B cell (primary cell): ENCODE measurements at regions not wholly inside any gene's neighbourhood (a gene's known extent, or its start where the extent isn't known, plus 50 kb on each side); places are given as distances from the start of the nearest gene placed in this dataset.

Experiments used
- ATAC-seq: fragments of 200-7000 bp; cut with Tn5 transposase; one replicate; pipeline ENCODE4 v1.10.0; 2021; ENCODE audit warnings: low read depth, mild to moderate bottlenecking, moderate number of reproducible peaks, moderate library complexity
- CTCF ChIA-PET: fragments of 350-600 bp; sonication (Branson Sonifier 250); formaldehyde crosslinking; loops from one replicate; lab custom pipeline; 2021; ENCODE audit warnings: antibody characterized with exemption, inconsistent platforms; lab: Charles Lee
- POLR2A ChIA-PET: fragments of 350-600 bp; sonication (Branson Sonifier 250); formaldehyde crosslinking; loops from one replicate; lab custom pipeline; 2021; ENCODE audit warnings: antibody characterized with exemption; lab: Charles Lee
- DNase-seq: peaks from one replicate; pipeline ENCODE4 v3.0.0; 2013
- H2AFZ ChIP-seq: 2 replicates; pipeline ENCODE4 v1.6.1; 2012; ENCODE audit warnings: mild to moderate bottlenecking, low read depth, low read length; ENCODE audit not compliant: insufficient read depth, poor library complexity, severe bottlenecking
- H3K27ac ChIP-seq, 2 donors: 1 replicate in 1 of 2; 2 replicates in 1 of 2; pipeline ENCODE4 v1.5.1; 2012 to 2013; ENCODE audit warnings: low read length in 2 of 2, mild to moderate bottlenecking in 2 of 2, moderate library complexity in 1 of 2
- H3K27me3 ChIP-seq, 4 experiments: fragments of 200-600 bp in 1 of 4; sonication (generic) in 1 of 4; replicated peaks in 1 of 4; 1 replicate in 2 of 4; 2 replicates in 2 of 4; pipeline versions ENCODE4 v1.6.1 to v1.7.0; 2013 to 2016; ENCODE audit warnings: low read length in 3 of 4, mild to moderate bottlenecking in 2 of 4, mixed read lengths in 1 of 4, moderate library complexity in 1 of 4; ENCODE audit not compliant: insufficient read depth in 4 of 4, control insufficient read depth in 3 of 4; ENCODE audit errors: control extremely low read depth in 1 of 4
- H3K36me3 ChIP-seq, 2 experiments: replicated peaks in 1 of 2; 1 replicate in 1 of 2; 2 replicates in 1 of 2; pipeline versions ENCODE4 v1.6.1 to v1.7.1; 2013; ENCODE audit warnings: low read length in 1 of 2; ENCODE audit not compliant: insufficient read depth in 2 of 2, control insufficient read depth in 1 of 2; ENCODE audit errors: control extremely low read depth in 1 of 2, extremely low read depth in 1 of 2
- H3K4me1 ChIP-seq, 2 donors: fragments of 200-600 bp in 1 of 2; sonication (generic) in 1 of 2; 1 replicate in 1 of 2; 2 replicates in 1 of 2; pipeline versions ENCODE4 v1.5.1 to v1.6.1; 2013 to 2017; ENCODE audit warnings: low read length in 2 of 2; ENCODE audit not compliant: control insufficient read depth in 2 of 2, insufficient read depth in 2 of 2
- H3K4me2 ChIP-seq: replicated peaks from 2 replicates; pipeline ENCODE3; 2012; ENCODE audit warnings: mild to moderate bottlenecking, low read depth, low read length; ENCODE audit not compliant: poor library complexity, severe bottlenecking
- H3K4me3 ChIP-seq, 5 experiments: fragments of 200-600 bp in 1 of 5; sonication (generic) in 1 of 5; 1 replicate in 3 of 5; 2 replicates in 2 of 5; pipeline versions ENCODE4 v1.5.1 to v1.7.0; 2011 to 2016; ENCODE audit warnings: low read length in 4 of 5, mild to moderate bottlenecking in 4 of 5, low read depth in 2 of 5, control low read depth in 1 of 5, moderate library complexity in 1 of 5; ENCODE audit not compliant: insufficient read depth in 1 of 5; ENCODE audit errors: control extremely low read depth in 1 of 5, extremely low read depth in 1 of 5
- H3K79me2 ChIP-seq: fragments of 200-600 bp; sonication (generic); one replicate; pipeline ENCODE4 v1.6.0; 2016; ENCODE audit warnings: low read length; ENCODE audit not compliant: control insufficient read depth, insufficient read depth
- H3K9ac ChIP-seq: fragments of 200-600 bp; sonication (generic); 2 replicates; pipeline ENCODE4 v1.6.1; 2017; ENCODE audit warnings: mild to moderate bottlenecking, low read length, moderate library complexity
- H3K9me3 ChIP-seq, 3 donors: one replicate each; pipeline versions ENCODE4 v1.6.1 to v1.7.1; 2013; ENCODE audit warnings: low read length in 2 of 3; ENCODE audit not compliant: control insufficient read depth in 2 of 3, insufficient read depth in 1 of 3; ENCODE audit errors: control extremely low read depth in 1 of 3
- H4K20me1 ChIP-seq: 2 replicates; pipeline ENCODE4 v1.6.0; 2012; ENCODE audit warnings: mild to moderate bottlenecking, low read length; ENCODE audit not compliant: insufficient read depth, control insufficient read depth, poor library complexity, severe bottlenecking
- H3K27ac Mint-ChIP-seq: one replicate; pipeline ENCODE4 v1.8.0; 2021; ENCODE audit warnings: mixed read lengths
- H3K27me3 Mint-ChIP-seq: one replicate; pipeline ENCODE4 v1.8.0; 2021; ENCODE audit warnings: mixed read lengths
- H3K4me1 Mint-ChIP-seq: one replicate; pipeline ENCODE4 v1.8.0; 2021; ENCODE audit warnings: mixed read lengths
- H3K4me3 Mint-ChIP-seq: one replicate; pipeline ENCODE4 v1.8.0; 2021; ENCODE audit warnings: mixed read lengths
- H3K9me3 Mint-ChIP-seq: one replicate; pipeline ENCODE4 v1.8.0; 2022; ENCODE audit warnings: mixed read lengths; ENCODE audit not compliant: insufficient read depth
- CTCF ChIP-seq: fragments of 200-600 bp; IDR thresholded peaks from one replicate; pipeline ENCODE4 v1.8.0; 2022; ENCODE audit warnings: antibody characterized with exemption, mild to moderate bottlenecking
- EZH2 ChIP-seq: IDR thresholded peaks from 2 replicates; pipeline ENCODE4 v1.6.1; 2012; ENCODE audit warnings: borderline replicate concordance, low read depth, mild to moderate bottlenecking, moderate library complexity, low read length; ENCODE audit not compliant: insufficient read depth, poor library complexity, severe bottlenecking
- WGBS: methylation state at CpG from one replicate; pipeline ENCODE4 v1.1.5; 2013; ENCODE audit warnings: missing lambda C conversion rate; ENCODE audit not compliant: insufficient coverage; 5-methylcytosine and 5-hydroxymethylcytosine counted together
- intact Hi-C: fragments of 100-400 bp; cut with micrococcal nuclease; formaldehyde crosslinking; loops from one replicate; pipeline ENCODE4 v1.10.0; 2022

- H3K79me2 ChIP-seq: no peaks in the 10 kb centered on the region
- ChIA-PET POLR2A (no interaction called here), CTCF (no interaction called here)
- H3K36me3 ChIP-seq: no peaks in the 10 kb centered on the region
- DNase-seq: no peak
- H3K4me3 Mint-ChIP-seq: no peak overlapping the region
- H4K20me1 ChIP-seq: no peaks in the 10 kb centered on the region
- H2AFZ ChIP-seq: no peak overlapping the region
- H3K9ac ChIP-seq: no peak overlapping the region
- ATAC-seq: no peak
- WGBS: 96% methylated on average over 2 of the region's 6 CpGs
- TF ChIP-seq CTCF (no peak), EZH2 (no peak)
- no peak overlapping the region for H3K4me2 ChIP-seq
- no peaks in the 10 kb centered on the region for H3K9me3 Mint-ChIP-seq
- no peaks in the 10 kb centered on the region for H3K4me1 Mint-ChIP-seq
- peaks cover 17% of the 10 kb centered on the region for H3K27me3 Mint-ChIP-seq
- H3K4me3 ChIP-seq: no peak overlapping the region
- peaks cover 0 to 2% (median 0%) of the 10 kb centered on the region in 4 experiments for H3K27me3 ChIP-seq
- H3K27ac ChIP-seq: no peak overlapping the region
- H3K4me1 ChIP-seq: no peaks in the 10 kb centered on the region
- no peaks in the 10 kb centered on the region for H3K9me3 ChIP-seq
- intact Hi-C loops: no loop called here
- no peak overlapping the region for H3K27ac Mint-ChIP-seq
These were observed 89.3 kb downstream of the EBNA1BP2 start for GRCh38 chr1:43082740-43083139.

GRCh38 chr1:43077273-43077672 lies 94.8 kb downstream of the EBNA1BP2 start:
- Histone ChIP-seq H4K20me1 (no peaks in the 10 kb centered on the region), H3K79me2 (no peaks in the 10 kb centered on the region), H3K9ac (no peak overlapping the region), H3K4me3 (no peak overlapping the region), H3K36me3 (no peaks in the 10 kb centered on the region), H3K9me3 (no peaks in the 10 kb centered on the region), H3K4me2 (no peak overlapping the region), H2AFZ (no peak overlapping the region), H3K27me3 (peaks cover 0 to 2% (median 0%) of the 10 kb centered on the region in 4 experiments), H3K4me1 (peaks cover 14% of the 10 kb centered on the region in 2 donors), H3K27ac (no peak overlapping the region)
- ChIA-PET CTCF (interaction anchor here (0.6 to 17.0 kb wide), 3 partner anchors 157 to 355 kb away, joined by 4 to 1178 read pairs (median 6); no protein-coding TSS in a partner anchor), POLR2A (no interaction called here)
- Mint-ChIP-seq H3K4me1 (peaks cover 13% of the 10 kb centered on the region), H3K4me3 (no peak overlapping the region), H3K27me3 (no peaks in the 10 kb centered on the region), H3K27ac (no peak overlapping the region), H3K9me3 (no peaks in the 10 kb centered on the region)
- DNase-seq: no peak
- intact Hi-C loops: loop anchor here (10.0 kb wide), 1 partner anchor 732 kb away; no protein-coding TSS in a partner anchor
- 100% methylated on average over 3 of the region's 6 CpGs for WGBS
- no peak for ATAC-seq
- TF ChIP-seq CTCF (no peak), EZH2 (no peak)
